C4-2B (cell line): ENCODE measurements at regions not wholly inside any gene's neighbourhood (a gene's known extent, or its start where the extent isn't known, plus 50 kb on each side); places are given as distances from the start of the nearest gene placed in this dataset.

Source experiments
- H3K27ac ChIP-seq: fragments of 450-650 bp; 2 replicates; pipeline ENCODE4 v1.5.1; 2017
- CTCF ChIP-seq: fragments of 450-650 bp; conservative IDR thresholded peaks from 2 replicates; pipeline ENCODE4 v1.5.1; 2017; ENCODE audit warnings: mild to moderate bottlenecking
- ZFX ChIP-seq: fragments of 450-650 bp; IDR thresholded peaks from 2 replicates; pipeline ENCODE4 v1.6.1; 2017

GRCh38 chr5:61604076-61605025 lies 272.3 kb downstream of the ZSWIM6 start:
- H3K27ac ChIP-seq = no peak overlapping the region; the same call in 1 of the 2 replicates
- no peak for TF ChIP-seq CTCF
- no peak for TF ChIP-seq ZFX

GRCh38 chr5:61609840-61610677 lies 278.0 kb downstream of the ZSWIM6 start:
- TF ChIP-seq CTCF (no peak), ZFX (no peak)
- H3K27ac ChIP-seq = no peak overlapping the region

GRCh38 chr5:61610678-61611024 lies 278.6 kb downstream of the ZSWIM6 start:
- no peak for TF ChIP-seq CTCF
- no peak for TF ChIP-seq ZFX
- H3K27ac ChIP-seq = no peak overlapping the region

GRCh38 chr5:61612431-61612830 lies 280.4 kb downstream of the ZSWIM6 start:
- no peak overlapping the region for H3K27ac ChIP-seq
- no peak for TF ChIP-seq CTCF
- TF ChIP-seq ZFX = no peak

GRCh38 chr5:61613679-61614078 lies 281.6 kb downstream of the ZSWIM6 start:
- no peak for TF ChIP-seq CTCF
- TF ChIP-seq ZFX = no peak
- H3K27ac ChIP-seq = no peak overlapping the region

- no peak overlapping the region for H3K27ac ChIP-seq
- TF ChIP-seq ZFX = no peak
- no peak for TF ChIP-seq CTCF
Observed at GRCh38 chr5:61614606-61615005, 282.5 kb downstream of the ZSWIM6 start.

- no peak overlapping the region for H3K27ac ChIP-seq
- no peak for TF ChIP-seq ZFX
- TF ChIP-seq CTCF = no peak
Observed at GRCh38 chr5:61617039-61617438, 285.0 kb downstream of the ZSWIM6 start.
